Endodermal cell (in vitro differentiated cells): ENCODE measurements at regions not wholly inside any gene's neighbourhood (a gene's known extent, or its start where the extent isn't known, plus 50 kb on each side); places are given as distances from the start of the nearest gene placed in this dataset.

Experiments used
- DNase-seq: peaks from one replicate; pipeline ENCODE4 v3.0.0-alpha.2; 2017
- H3K27ac ChIP-seq: 2 replicates; pipeline ENCODE4 v1.5.1; 2013; ENCODE audit warnings: mild to moderate bottlenecking, low read depth, low read length, moderate library complexity
- H3K27me3 ChIP-seq: 2 replicates; pipeline ENCODE4 v1.6.1; 2013; ENCODE audit warnings: mild to moderate bottlenecking, low read length, moderate library complexity; ENCODE audit not compliant: insufficient read depth, control insufficient read depth, poor library complexity, severe bottlenecking
- H3K36me3 ChIP-seq: 2 replicates; pipeline ENCODE4 v1.7.0; 2013; ENCODE audit warnings: mild to moderate bottlenecking, low read length, moderate library complexity; ENCODE audit not compliant: control insufficient read depth, insufficient read depth
- H3K4me1 ChIP-seq: one replicate; pipeline ENCODE4 v1.7.0; 2013; ENCODE audit warnings: low read length; ENCODE audit not compliant: control insufficient read depth, insufficient read depth
- H3K4me3 ChIP-seq: 2 replicates; pipeline ENCODE4 v1.5.1; 2013; ENCODE audit warnings: mild to moderate bottlenecking, low read length, moderate library complexity
- H3K9ac ChIP-seq: 2 replicates; pipeline ENCODE4 v1.6.1; 2013; ENCODE audit warnings: mild to moderate bottlenecking, low read length, moderate library complexity; ENCODE audit not compliant: poor library complexity, severe bottlenecking; ENCODE audit errors: extremely low read depth
- H3K9me3 ChIP-seq: 2 replicates; pipeline ENCODE4 v1.6.1; 2013; ENCODE audit warnings: mild to moderate bottlenecking, low read length, moderate library complexity; ENCODE audit not compliant: control insufficient read depth
- H3K27ac Mint-ChIP-seq: 2 replicates; pipeline ENCODE4 v1.8.0; 2020; ENCODE audit warnings: mixed read lengths
- H3K27me3 Mint-ChIP-seq: 2 replicates; pipeline ENCODE4 v1.8.0; 2021; ENCODE audit warnings: mild to moderate bottlenecking, mixed read lengths; ENCODE audit not compliant: insufficient read depth
- H3K36me3 Mint-ChIP-seq: 2 replicates; pipeline ENCODE4 v1.8.0; 2020; ENCODE audit warnings: low read depth, mixed read lengths
- H3K4me1 Mint-ChIP-seq: 2 replicates; pipeline ENCODE4 v1.8.0; 2020; ENCODE audit warnings: mixed read lengths
- H3K4me3 Mint-ChIP-seq: 2 replicates; pipeline ENCODE4 v1.8.0; 2020; ENCODE audit warnings: mild to moderate bottlenecking, moderate library complexity, mixed read lengths
- H3K9me3 Mint-ChIP-seq: 2 replicates; pipeline ENCODE4 v1.8.0; 2020; ENCODE audit warnings: mild to moderate bottlenecking, mixed read lengths
- WGBS, 2 experiments: methylation state at CpG; one replicate each; pipeline versions ENCODE4 v1.1.5 to v1.1.7; 2013; ENCODE audit warnings: missing lambda C conversion rate in 2 of 2, mixed read lengths in 1 of 2; ENCODE audit not compliant: insufficient coverage in 1 of 2, insufficient read length in 1 of 2; 5-methylcytosine and 5-hydroxymethylcytosine counted together
- TF ChIP-seq, protein P1 (sequence below): fragments of 200-600 bp; sonication (generic); conservative IDR thresholded peaks from 2 replicates; pipeline ENCODE4 v1.5.0; 2021; ENCODE audit warnings: antibody characterized with exemption, mild to moderate bottlenecking

DNA sequence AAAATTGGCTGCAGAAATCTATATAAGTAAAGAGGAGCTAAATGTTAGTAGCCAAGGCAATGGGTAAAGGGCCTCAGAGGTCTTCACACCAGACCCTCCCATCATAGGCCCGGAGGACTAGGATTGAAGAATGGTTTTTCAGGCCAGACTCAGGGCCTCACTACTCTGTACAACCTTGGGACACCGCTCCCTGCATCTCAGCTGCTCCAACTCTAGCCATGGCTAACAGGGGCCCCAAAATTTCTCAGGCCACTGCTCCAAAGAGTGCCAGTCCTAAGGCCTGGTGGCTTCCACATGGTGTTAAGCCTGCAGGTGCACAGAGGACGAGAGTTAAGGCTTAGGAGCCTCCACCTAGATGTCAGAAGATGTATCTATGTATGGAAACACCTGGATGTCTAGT lies 155.5 kb upstream of the MGAT4C start:
- Histone ChIP-seq H3K27ac (no peak overlapping the region), H3K9ac (no peak overlapping the region), H3K4me3 (no peak overlapping the region), H3K4me1 (no peaks in the 10 kb centered on the region), H3K36me3 (no peaks in the 10 kb centered on the region), H3K27me3 (no peaks in the 10 kb centered on the region), H3K9me3 (peaks cover 15% of the 10 kb centered on the region)
- Mint-ChIP-seq H3K36me3 (peaks cover 7% of the 10 kb centered on the region), H3K27ac (no peak overlapping the region), H3K4me3 (no peak overlapping the region), H3K4me1 (no peaks in the 10 kb centered on the region), H3K9me3 (peaks cover 24% of the 10 kb centered on the region), H3K27me3 (no peaks in the 10 kb centered on the region)
- WGBS, 2 experiments: 60 to 86% methylated on average over 1 to 3 of the region's 3 CpGs
- TF ChIP-seq, protein P1, sequence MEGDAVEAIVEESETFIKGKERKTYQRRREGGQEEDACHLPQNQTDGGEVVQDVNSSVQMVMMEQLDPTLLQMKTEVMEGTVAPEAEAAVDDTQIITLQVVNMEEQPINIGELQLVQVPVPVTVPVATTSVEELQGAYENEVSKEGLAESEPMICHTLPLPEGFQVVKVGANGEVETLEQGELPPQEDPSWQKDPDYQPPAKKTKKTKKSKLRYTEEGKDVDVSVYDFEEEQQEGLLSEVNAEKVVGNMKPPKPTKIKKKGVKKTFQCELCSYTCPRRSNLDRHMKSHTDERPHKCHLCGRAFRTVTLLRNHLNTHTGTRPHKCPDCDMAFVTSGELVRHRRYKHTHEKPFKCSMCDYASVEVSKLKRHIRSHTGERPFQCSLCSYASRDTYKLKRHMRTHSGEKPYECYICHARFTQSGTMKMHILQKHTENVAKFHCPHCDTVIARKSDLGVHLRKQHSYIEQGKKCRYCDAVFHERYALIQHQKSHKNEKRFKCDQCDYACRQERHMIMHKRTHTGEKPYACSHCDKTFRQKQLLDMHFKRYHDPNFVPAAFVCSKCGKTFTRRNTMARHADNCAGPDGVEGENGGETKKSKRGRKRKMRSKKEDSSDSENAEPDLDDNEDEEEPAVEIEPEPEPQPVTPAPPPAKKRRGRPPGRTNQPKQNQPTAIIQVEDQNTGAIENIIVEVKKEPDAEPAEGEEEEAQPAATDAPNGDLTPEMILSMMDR: no peak
- DNase-seq: no peak

GRCh38 chr12:86407620-86408208 lies 151.5 kb upstream of the MGAT4C start:
- Histone ChIP-seq H3K9me3 (peaks cover 15% of the 10 kb centered on the region), H3K9ac (no peak overlapping the region), H3K36me3 (no peaks in the 10 kb centered on the region), H3K4me1 (no peaks in the 10 kb centered on the region), H3K4me3 (no peak overlapping the region), H3K27me3 (no peaks in the 10 kb centered on the region), H3K27ac (no peak overlapping the region)
- no peak overlapping the region for H3K4me3 Mint-ChIP-seq
- H3K27ac Mint-ChIP-seq: no peak overlapping the region
- TF ChIP-seq, protein P1: no peak
- no peak for DNase-seq
- H3K36me3 Mint-ChIP-seq: peaks cover 7% of the 10 kb centered on the region
- H3K9me3 Mint-ChIP-seq: peaks cover 24% of the 10 kb centered on the region
- no peaks in the 10 kb centered on the region for H3K4me1 Mint-ChIP-seq
- H3K27me3 Mint-ChIP-seq: no peaks in the 10 kb centered on the region
- WGBS, 2 experiments: 78% methylated on average over 4 of the region's 5 CpGs; no CpG with 5 or more reads in 1 of the 2 experiments

- H3K27me3 ChIP-seq: no peaks in the 10 kb centered on the region
- TF ChIP-seq, protein P1: no peak
- no peak overlapping the region for H3K27ac ChIP-seq
- no peak overlapping the region for H3K9ac ChIP-seq
- Mint-ChIP-seq H3K27ac (no peak overlapping the region), H3K36me3 (no peaks in the 10 kb centered on the region), H3K4me1 (no peaks in the 10 kb centered on the region), H3K9me3 (no peaks in the 10 kb centered on the region), H3K27me3 (no peaks in the 10 kb centered on the region), H3K4me3 (no peak overlapping the region)
- H3K4me3 ChIP-seq: no peak overlapping the region
- H3K4me1 ChIP-seq: no peaks in the 10 kb centered on the region
- no peaks in the 10 kb centered on the region for H3K36me3 ChIP-seq
- 95% methylated on average over 1 of the region's 2 CpGs; no CpG with 5 or more reads in 1 of the 2 experiments for WGBS, 2 experiments
- no peak for DNase-seq
- no peaks in the 10 kb centered on the region for H3K9me3 ChIP-seq
Measured at GRCh38 chr12:86389949-86390348, 133.8 kb upstream of the MGAT4C start.
